ENCODE measurements at regions not wholly inside any gene's neighbourhood (a gene's known extent, or its start where the extent isn't known, plus 50 kb on each side); places are given as distances from the start of the nearest gene placed in this dataset.

- Mint-ChIP-seq H3K36me3 (no peaks in the 10 kb centered on the region), H3K27me3 (ENCODE audit: low read depth) (peaks cover 3% of the 10 kb centered on the region; the same call in 1 of the 2 replicates), H3K9me3 (no peaks in the 10 kb centered on the region), H3K27ac (no peak overlapping the region), H3K4me3 (no peak overlapping the region), H3K4me1 (peaks cover 6% of the 10 kb centered on the region; the same call in 1 of the 2 replicates)
- DNase-seq (ENCODE audit: low spot score) (no peak), ATAC-seq (no peak)
- POLR2A ChIA-PET, result no interaction called here
- no peak for TF ChIP-seq ETV6 (CRISPR knock-in tag; IDR thresholded peaks at IDR 0.05)
- no peak for TF ChIP-seq ATF1 (CRISPR knock-in tag; IDR thresholded peaks at IDR 0.05)
- no peak for TF ChIP-seq SMAD4 (CRISPR knock-in tag; IDR thresholded peaks at IDR 0.05)
- no peak for TF ChIP-seq ZNF671 (CRISPR knock-in tag; IDR thresholded peaks at IDR 0.05)
- no peak for TF ChIP-seq ZNF416 (CRISPR knock-in tag; IDR thresholded peaks at IDR 0.05)
- no peak for TF ChIP-seq CBFB (CRISPR knock-in tag; IDR thresholded peaks at IDR 0.05; ENCODE audit: low read depth)
- no peak for TF ChIP-seq SMAD3 (CRISPR knock-in tag; IDR thresholded peaks at IDR 0.05; ENCODE audit: borderline replicate concordance)
- TF ChIP-seq CREB1 (CRISPR knock-in tag; IDR thresholded peaks at IDR 0.05), result no peak
- no peak for TF ChIP-seq SP1 (CRISPR knock-in tag; conservative IDR thresholded peaks at IDR 0.05)
- no peak for TF ChIP-seq ZBTB21 (CRISPR knock-in tag; IDR thresholded peaks at IDR 0.05; ENCODE audit: borderline replicate concordance)
- TF ChIP-seq E2F5 (CRISPR knock-in tag; IDR thresholded peaks at IDR 0.05), result no peak
- TF ChIP-seq, protein P1, sequence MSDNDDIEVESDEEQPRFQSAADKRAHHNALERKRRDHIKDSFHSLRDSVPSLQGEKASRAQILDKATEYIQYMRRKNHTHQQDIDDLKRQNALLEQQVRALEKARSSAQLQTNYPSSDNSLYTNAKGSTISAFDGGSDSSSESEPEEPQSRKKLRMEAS (CRISPR knock-in tag; IDR thresholded peaks at IDR 0.05), result no peak
- no peak for TF ChIP-seq TP53 (CRISPR knock-in tag; IDR thresholded peaks at IDR 0.05)
- TF ChIP-seq, protein P2, sequence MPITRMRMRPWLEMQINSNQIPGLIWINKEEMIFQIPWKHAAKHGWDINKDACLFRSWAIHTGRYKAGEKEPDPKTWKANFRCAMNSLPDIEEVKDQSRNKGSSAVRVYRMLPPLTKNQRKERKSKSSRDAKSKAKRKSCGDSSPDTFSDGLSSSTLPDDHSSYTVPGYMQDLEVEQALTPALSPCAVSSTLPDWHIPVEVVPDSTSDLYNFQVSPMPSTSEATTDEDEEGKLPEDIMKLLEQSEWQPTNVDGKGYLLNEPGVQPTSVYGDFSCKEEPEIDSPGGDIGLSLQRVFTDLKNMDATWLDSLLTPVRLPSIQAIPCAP (CRISPR knock-in tag; IDR thresholded peaks at IDR 0.05), result no peak
- TF ChIP-seq SOX15 (CRISPR knock-in tag; IDR thresholded peaks at IDR 0.05), result no peak
- no peak for TF ChIP-seq NFATC4 (CRISPR knock-in tag; IDR thresholded peaks at IDR 0.05)
- TF ChIP-seq ZNF232 (CRISPR knock-in tag; IDR thresholded peaks at IDR 0.05), result no peak
- no peak for TF ChIP-seq CTCF (IDR thresholded peaks at IDR 0.05)
- CTCF ChIA-PET, result interaction anchor here (1.0 kb wide), 1 partner anchor 254 kb away, joined by 3 read pairs; no protein-coding TSS in a partner anchor
Observed at GRCh38 chr14:94961386-94962165, 191.7 kb upstream of the GSC start.

DNA sequence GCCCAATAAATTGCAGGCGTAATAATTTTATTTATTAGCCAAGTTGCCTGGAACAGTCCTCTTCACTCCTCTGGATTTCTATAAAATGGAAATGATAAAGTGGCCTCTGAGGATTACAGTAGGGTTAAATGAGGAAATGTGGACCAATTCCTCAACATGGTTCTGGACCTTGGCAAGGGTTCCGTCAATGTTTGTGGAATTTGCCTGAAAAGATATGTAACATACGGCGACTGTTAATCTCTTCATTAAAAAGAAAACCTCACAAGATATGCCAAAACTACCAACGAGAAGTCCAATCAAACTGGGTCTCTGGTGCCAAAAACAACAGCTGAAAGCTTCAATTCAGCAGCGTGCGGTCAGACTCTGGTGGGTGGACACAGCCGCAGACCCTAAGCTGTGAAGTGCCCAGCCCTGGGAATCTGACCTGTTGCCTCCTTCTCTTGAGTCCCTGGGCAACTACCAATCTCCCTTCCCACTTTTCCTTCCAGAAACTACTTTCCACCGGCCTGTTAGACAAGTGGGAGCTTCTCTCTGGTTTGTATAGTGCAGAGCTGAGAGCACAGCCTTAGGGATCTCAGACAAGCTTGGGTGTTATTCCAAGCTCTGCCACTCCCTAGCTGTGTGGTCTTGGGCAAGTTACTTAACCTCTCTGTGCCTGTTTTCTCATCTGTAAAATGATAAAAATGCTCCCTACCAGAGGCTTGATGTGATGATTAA, 190.5 kb upstream of the GSC start:
- ChIA-PET CTCF (no interaction called here), POLR2A (no interaction called here)
- Mint-ChIP-seq H3K4me3 (no peak overlapping the region), H3K27ac (no peak overlapping the region), H3K4me1 (peaks cover 6% of the 10 kb centered on the region; the same call in 1 of the 2 replicates), H3K27me3 (ENCODE audit: low read depth) (peaks cover 3% of the 10 kb centered on the region; the same call in 1 of the 2 replicates), H3K36me3 (no peaks in the 10 kb centered on the region), H3K9me3 (no peaks in the 10 kb centered on the region)
- no peak for DNase-seq (ENCODE audit: low spot score)
- no peak for ATAC-seq
- TF ChIP-seq MYBL2 (CRISPR knock-in tag; IDR thresholded peaks at IDR 0.05), result no peak
- TF ChIP-seq ZNF317 (CRISPR knock-in tag; IDR thresholded peaks at IDR 0.05; ENCODE audit: borderline replicate concordance, low read depth), result no peak
- no peak for TF ChIP-seq TEAD1 (CRISPR knock-in tag; IDR thresholded peaks at IDR 0.05)
- TF ChIP-seq GRHL2 (CRISPR knock-in tag; IDR thresholded peaks at IDR 0.05; ENCODE audit: insufficient replicate concordance, severe bottlenecking), result no peak
- no peak for TF ChIP-seq ATF1 (CRISPR knock-in tag; IDR thresholded peaks at IDR 0.05)
- no peak for TF ChIP-seq CREM (CRISPR knock-in tag; IDR thresholded peaks at IDR 0.05)
- TF ChIP-seq NR3C1 (CRISPR knock-in tag; conservative IDR thresholded peaks at IDR 0.05; ENCODE audit: low read depth), result no peak
- no peak for TF ChIP-seq USF2 (CRISPR knock-in tag; IDR thresholded peaks at IDR 0.05)
- no peak for TF ChIP-seq PRRX2 (CRISPR knock-in tag; IDR thresholded peaks at IDR 0.05)
- TF ChIP-seq, protein P3, sequence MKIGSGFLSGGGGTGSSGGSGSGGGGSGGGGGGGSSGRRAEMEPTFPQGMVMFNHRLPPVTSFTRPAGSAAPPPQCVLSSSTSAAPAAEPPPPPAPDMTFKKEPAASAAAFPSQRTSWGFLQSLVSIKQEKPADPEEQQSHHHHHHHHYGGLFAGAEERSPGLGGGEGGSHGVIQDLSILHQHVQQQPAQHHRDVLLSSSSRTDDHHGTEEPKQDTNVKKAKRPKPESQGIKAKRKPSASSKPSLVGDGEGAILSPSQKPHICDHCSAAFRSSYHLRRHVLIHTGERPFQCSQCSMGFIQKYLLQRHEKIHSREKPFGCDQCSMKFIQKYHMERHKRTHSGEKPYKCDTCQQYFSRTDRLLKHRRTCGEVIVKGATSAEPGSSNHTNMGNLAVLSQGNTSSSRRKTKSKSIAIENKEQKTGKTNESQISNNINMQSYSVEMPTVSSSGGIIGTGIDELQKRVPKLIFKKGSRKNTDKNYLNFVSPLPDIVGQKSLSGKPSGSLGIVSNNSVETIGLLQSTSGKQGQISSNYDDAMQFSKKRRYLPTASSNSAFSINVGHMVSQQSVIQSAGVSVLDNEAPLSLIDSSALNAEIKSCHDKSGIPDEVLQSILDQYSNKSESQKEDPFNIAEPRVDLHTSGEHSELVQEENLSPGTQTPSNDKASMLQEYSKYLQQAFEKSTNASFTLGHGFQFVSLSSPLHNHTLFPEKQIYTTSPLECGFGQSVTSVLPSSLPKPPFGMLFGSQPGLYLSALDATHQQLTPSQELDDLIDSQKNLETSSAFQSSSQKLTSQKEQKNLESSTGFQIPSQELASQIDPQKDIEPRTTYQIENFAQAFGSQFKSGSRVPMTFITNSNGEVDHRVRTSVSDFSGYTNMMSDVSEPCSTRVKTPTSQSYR (CRISPR knock-in tag; IDR thresholded peaks at IDR 0.05), result no peak
- no peak for TF ChIP-seq ETV6 (CRISPR knock-in tag; IDR thresholded peaks at IDR 0.05)
- TF ChIP-seq RELA (CRISPR knock-in tag; IDR thresholded peaks at IDR 0.05; ENCODE audit: borderline replicate concordance), result no peak

All from WTC11 (cell line).